SK-N-SH treated with all-trans-retinoic acid at 6 μM for 48 hours (cell line): ENCODE measurements at regions not wholly inside any gene's neighbourhood (a gene's known extent, or its start where the extent isn't known, plus 50 kb on each side); places are given as distances from the start of the nearest gene placed in this dataset.

Source experiments
- ATAC-seq: fragments of 200-7000 bp; cut with Tn5 transposase; 3 replicates; pipeline ENCODE4 v1.9.1; 2020; ENCODE audit warnings: mild to moderate bottlenecking, moderate library complexity
- ARNTL ChIP-seq: fragments of 450-650 bp; formaldehyde crosslinking; IDR thresholded peaks from 2 replicates; pipeline ENCODE4 v1.5.0; 2020; ENCODE audit warnings: low read depth, mild to moderate bottlenecking, moderate library complexity, borderline replicate concordance
- BACH2 ChIP-seq: fragments of 250-450 bp; sonication (Bioruptor Pico); IDR thresholded peaks from 2 replicates; pipeline ENCODE4 v1.9.0; 2021; ENCODE audit warnings: mild to moderate bottlenecking, borderline replicate concordance
- CSDC2 ChIP-seq: fragments of 250-450 bp; sonication (Bioruptor Pico); IDR thresholded peaks from 2 replicates; pipeline ENCODE4 v1.5.0; 2020; ENCODE audit warnings: mild to moderate bottlenecking, moderate library complexity
- CSRNP3 ChIP-seq: fragments of 250-450 bp; sonication (Bioruptor Pico); IDR thresholded peaks from 2 replicates; pipeline ENCODE4 v1.5.1; 2021; ENCODE audit warnings: mild to moderate bottlenecking, moderate library complexity
- GLIS3 ChIP-seq: fragments of 250-450 bp; sonication (Bioruptor Pico); IDR thresholded peaks from 2 replicates; pipeline ENCODE4 v1.5.0; 2020; ENCODE audit warnings: mild to moderate bottlenecking, moderate library complexity
- ISL1 ChIP-seq: fragments of 250-450 bp; sonication (Bioruptor Pico); IDR thresholded peaks from 2 replicates; pipeline ENCODE4 v2.1.2; 2022; ENCODE audit warnings: mild to moderate bottlenecking, moderate library complexity
- OSR1 ChIP-seq: fragments of 250-450 bp; sonication (Bioruptor Pico); IDR thresholded peaks from 2 replicates; pipeline ENCODE4 v1.8.0; 2022; ENCODE audit warnings: moderate library complexity, mild to moderate bottlenecking, inconsistent platforms
- PATZ1 ChIP-seq: fragments of 250-450 bp; sonication (Bioruptor Pico); IDR thresholded peaks from 2 replicates; pipeline ENCODE4 v1.8.0; 2020; ENCODE audit warnings: mild to moderate bottlenecking, moderate library complexity, borderline replicate concordance
- POU6F1 ChIP-seq: fragments of 250-450 bp; sonication (Bioruptor Pico); IDR thresholded peaks from 2 replicates; pipeline ENCODE4 v1.8.0; 2021; ENCODE audit warnings: low read depth, mild to moderate bottlenecking, moderate library complexity, borderline replicate concordance
- RARB ChIP-seq: fragments of 250-450 bp; sonication (Bioruptor Pico); IDR thresholded peaks from 2 replicates; pipeline ENCODE4 v1.8.0; 2021; ENCODE audit warnings: mild to moderate bottlenecking, moderate library complexity
- SNAI2 ChIP-seq: fragments of 250-450 bp; sonication (Bioruptor Pico); IDR thresholded peaks from 2 replicates; pipeline ENCODE4 v1.5.0; 2020; ENCODE audit warnings: mild to moderate bottlenecking, moderate library complexity
- TCF4 ChIP-seq: fragments of 250-450 bp; sonication (Bioruptor Pico); IDR thresholded peaks from 2 replicates; pipeline ENCODE4 v1.8.0; 2021; ENCODE audit warnings: mild to moderate bottlenecking, moderate library complexity, borderline replicate concordance
- TOX ChIP-seq: fragments of 250-450 bp; sonication (Bioruptor Pico); IDR thresholded peaks from 2 replicates; pipeline ENCODE4 v1.8.0; 2021; ENCODE audit warnings: mild to moderate bottlenecking, moderate library complexity, borderline replicate concordance
- TSHZ2 ChIP-seq: fragments of 250-450 bp; sonication (Bioruptor Pico); IDR thresholded peaks from 2 replicates; pipeline ENCODE4 v1.5.0; 2020; ENCODE audit warnings: mild to moderate bottlenecking, moderate library complexity
- ZC3H10 ChIP-seq: fragments of 250-450 bp; sonication (Bioruptor Pico); IDR thresholded peaks from 2 replicates; pipeline ENCODE4 v1.5.1; 2021; ENCODE audit warnings: mild to moderate bottlenecking, moderate library complexity
- ZFP3 ChIP-seq: fragments of 250-450 bp; sonication (Bioruptor Pico); IDR thresholded peaks from 2 replicates; pipeline ENCODE4 v1.5.0; 2020; ENCODE audit warnings: mild to moderate bottlenecking, moderate library complexity
- ZNF8 ChIP-seq: fragments of 450-650 bp; formaldehyde crosslinking; IDR thresholded peaks from 2 replicates; pipeline ENCODE4 v1.5.0; 2020; ENCODE audit warnings: mild to moderate bottlenecking, moderate library complexity

GRCh38 chr1:82703951-82704350 lies 903.2 kb downstream of the ADGRL2 start:
- no peak for ATAC-seq
- no peak for TF ChIP-seq OSR1 (CRISPR knock-in tag)
- no peak for TF ChIP-seq TOX
- TF ChIP-seq CSRNP3 (CRISPR knock-in tag), result no peak
- no peak for TF ChIP-seq SNAI2
- no peak for TF ChIP-seq RARB (CRISPR knock-in tag)
- TF ChIP-seq ZFP3 (CRISPR knock-in tag), result no peak
- TF ChIP-seq TCF4, result no peak
- TF ChIP-seq ZC3H10 (CRISPR knock-in tag), result no peak
- no peak for TF ChIP-seq PATZ1
- TF ChIP-seq CSDC2 (CRISPR knock-in tag), result no peak
- no peak for TF ChIP-seq BACH2 (CRISPR knock-in tag)
- no peak for TF ChIP-seq TSHZ2
- TF ChIP-seq ARNTL, result no peak

GRCh38 chr1:82700476-82700875 lies 899.7 kb downstream of the ADGRL2 start:
- no peak for TF ChIP-seq ARNTL
- peak; percentile 69; the same call in 1 of the 2 replicates for TF ChIP-seq PATZ1
- TF ChIP-seq TOX, result peak; percentile 89
- TF ChIP-seq CSRNP3 (CRISPR knock-in tag), result no peak
- 0 out of 2 replicates have a peak, but pooled peaks have one; percentile 79 for TF ChIP-seq POU6F1 (CRISPR knock-in tag)
- TF ChIP-seq BACH2 (CRISPR knock-in tag), result no peak
- peak; percentile 57 for TF ChIP-seq ISL1 (CRISPR knock-in tag)
- TF ChIP-seq RARB (CRISPR knock-in tag), result peak; percentile 73; the same call in 1 of the 2 replicates
- TF ChIP-seq, all 23 proteins: peak for 5

GRCh38 chr1:82697965-82698364 lies 897.2 kb downstream of the ADGRL2 start:
- TF ChIP-seq GLIS3 (CRISPR knock-in tag), result no peak
- TF ChIP-seq BACH2 (CRISPR knock-in tag), result no peak
- TF ChIP-seq ARNTL, result no peak
- TF ChIP-seq ZNF8 (CRISPR knock-in tag), result no peak
- no peak for TF ChIP-seq ISL1 (CRISPR knock-in tag)
- TF ChIP-seq TCF4, result no peak
- no peak for ATAC-seq

More at GRCh38 chr1:82700476-82700875, 899.7 kb downstream of the ADGRL2 start:
- ATAC-seq, result peak; percentile 87
